Activated naive CD4-positive, alpha-beta T cell treated with anti-CD3 and anti-CD28 coated beads, Interleukin-2, amount 50 U/mL, for 24 hours (primary cell): ENCODE measurements at regions not wholly inside any gene's neighbourhood (a gene's known extent, or its start where the extent isn't known, plus 50 kb on each side); places are given as distances from the start of the nearest gene placed in this dataset.

Experiments
- H3K27ac Mint-ChIP-seq: one replicate; pipeline ENCODE4 v1.8.0; 2021; ENCODE audit warnings: mild to moderate bottlenecking, mixed read lengths
- H3K27me3 Mint-ChIP-seq: one replicate; pipeline ENCODE4 v1.8.0; 2021; ENCODE audit warnings: mixed read lengths
- H3K36me3 Mint-ChIP-seq: one replicate; pipeline ENCODE4 v1.8.0; 2021; ENCODE audit warnings: mixed read lengths
- H3K4me1 Mint-ChIP-seq: one replicate; pipeline ENCODE4 v1.8.0; 2021; ENCODE audit warnings: mixed read lengths
- H3K4me3 Mint-ChIP-seq: one replicate; pipeline ENCODE4 v1.8.0; 2021; ENCODE audit warnings: mild to moderate bottlenecking, mixed read lengths
- H3K9me3 Mint-ChIP-seq: one replicate; pipeline ENCODE4 v1.8.0; 2021; ENCODE audit warnings: mixed read lengths

DNA sequence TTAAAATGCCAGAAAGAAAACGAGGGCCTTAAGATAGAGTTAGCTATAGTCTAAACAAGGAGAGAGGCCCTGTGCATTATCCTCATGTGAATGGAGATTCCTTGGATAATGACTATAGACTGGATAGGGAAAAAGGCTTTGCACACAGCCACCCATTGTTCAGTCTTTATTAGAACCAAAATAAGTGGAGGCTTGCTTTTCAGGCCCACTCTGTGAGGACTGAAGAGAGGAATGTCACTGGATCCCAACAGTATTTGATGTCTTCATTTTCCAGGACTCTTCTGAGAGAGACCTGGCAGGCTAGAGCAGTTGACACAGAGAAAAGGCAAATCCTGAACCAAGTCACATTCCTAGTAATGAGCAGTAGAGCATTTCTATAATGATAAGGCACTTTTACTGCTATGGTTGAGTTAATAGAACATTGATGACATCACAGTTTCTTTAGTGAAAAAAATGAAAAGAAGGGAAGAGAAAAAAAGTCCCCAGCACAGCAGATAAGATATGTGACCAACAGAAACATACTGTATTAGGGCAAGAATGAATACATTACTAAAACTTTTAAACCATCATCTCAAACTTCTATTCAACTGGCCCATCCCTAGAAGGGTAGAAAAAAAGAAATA lies 315.1 kb downstream of the EPHA7 start:
- no peaks in the 10 kb centered on the region for H3K36me3 Mint-ChIP-seq
- no peaks in the 10 kb centered on the region for H3K4me1 Mint-ChIP-seq
- no peak overlapping the region for H3K27ac Mint-ChIP-seq
- H3K27me3 Mint-ChIP-seq = no peaks in the 10 kb centered on the region
- H3K9me3 Mint-ChIP-seq = no peaks in the 10 kb centered on the region
- no peak overlapping the region for H3K4me3 Mint-ChIP-seq

DNA sequence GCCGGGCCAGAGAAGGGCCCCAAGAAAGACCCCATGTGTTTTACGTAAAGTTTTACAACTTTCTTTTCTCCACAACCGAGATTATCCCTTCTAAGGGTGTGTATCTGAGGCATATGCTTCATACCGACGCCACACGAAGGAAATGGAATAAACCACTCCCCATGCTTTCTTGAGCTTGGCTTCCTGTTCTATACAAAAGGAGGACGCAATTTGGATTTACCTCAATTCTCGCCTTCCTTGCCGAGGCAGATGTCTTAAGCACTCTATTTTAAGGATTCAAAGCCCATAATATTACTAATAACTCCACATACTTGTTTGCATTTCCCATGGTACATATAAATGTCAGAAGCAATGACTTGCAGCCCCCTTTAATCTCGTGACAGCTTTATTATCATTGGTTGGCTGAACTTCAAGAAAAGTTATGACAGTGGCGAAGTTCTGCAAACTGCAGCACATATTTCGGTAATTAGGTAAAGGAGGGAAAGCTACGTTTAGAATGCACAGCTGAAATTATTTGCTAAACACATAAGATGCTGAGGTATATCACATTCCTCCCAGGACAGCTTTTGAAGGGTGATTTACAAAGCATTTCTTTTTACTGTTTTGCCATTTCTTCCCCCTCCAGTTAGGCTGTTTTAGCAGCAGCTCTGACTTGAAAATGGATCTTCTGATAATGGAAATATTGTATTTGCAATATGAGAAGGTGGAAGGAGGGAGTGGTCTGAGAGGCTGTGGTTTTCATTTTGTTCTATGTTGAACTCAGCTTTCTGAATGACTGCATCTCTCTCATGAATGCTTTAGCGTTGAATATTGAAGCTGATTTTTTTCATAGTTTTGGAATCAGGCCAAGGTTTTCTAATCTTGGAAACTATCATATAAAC lies 330.5 kb downstream of the EPHA7 start:
- Mint-ChIP-seq H3K4me1 (no peaks in the 10 kb centered on the region), H3K27me3 (no peaks in the 10 kb centered on the region), H3K36me3 (no peaks in the 10 kb centered on the region), H3K27ac (no peak overlapping the region), H3K4me3 (no peak overlapping the region), H3K9me3 (peaks cover 4% of the 10 kb centered on the region)

DNA sequence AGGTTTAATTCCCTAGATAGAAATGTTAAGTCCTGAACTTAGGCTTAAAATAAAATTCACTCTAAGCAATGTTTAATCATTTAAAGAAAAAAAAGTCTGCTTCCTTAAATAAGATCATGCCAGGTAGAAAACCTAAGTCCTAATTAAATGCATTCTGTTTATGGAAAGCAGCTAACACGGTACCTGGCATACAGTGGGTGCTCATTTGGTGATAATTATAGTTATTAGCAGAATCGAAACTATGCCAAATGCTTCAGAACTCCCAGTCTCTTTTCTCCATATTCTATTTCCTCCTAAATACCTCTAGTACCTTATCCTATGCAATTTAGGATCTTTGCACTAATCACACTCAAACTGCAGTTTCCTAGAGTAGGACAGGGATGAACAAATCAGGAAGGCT lies 331.8 kb downstream of the EPHA7 start:
- Mint-ChIP-seq H3K27ac (no peak overlapping the region), H3K4me1 (no peaks in the 10 kb centered on the region), H3K4me3 (no peak overlapping the region), H3K27me3 (no peaks in the 10 kb centered on the region), H3K9me3 (peaks cover 4% of the 10 kb centered on the region), H3K36me3 (no peaks in the 10 kb centered on the region)

DNA sequence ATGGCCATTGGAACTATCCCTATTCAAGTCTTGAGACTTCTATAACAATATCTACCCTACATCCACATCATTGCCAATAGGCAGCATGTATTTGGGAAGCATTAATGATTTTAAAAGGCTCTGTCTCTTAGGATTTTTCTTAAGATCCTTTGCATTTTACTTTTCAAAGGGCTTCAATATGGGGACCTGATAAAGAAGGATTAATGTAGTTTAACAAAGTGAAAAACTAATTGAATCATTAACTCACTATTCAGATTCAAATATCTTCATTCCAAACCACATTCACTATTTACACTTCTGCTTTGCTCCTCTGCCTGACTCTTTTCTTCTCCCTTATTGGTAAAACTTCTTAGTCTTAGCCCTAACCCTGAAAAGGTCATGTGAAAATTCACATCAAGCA lies 333.0 kb downstream of the EPHA7 start:
- Mint-ChIP-seq H3K36me3 (no peaks in the 10 kb centered on the region), H3K9me3 (peaks cover 4% of the 10 kb centered on the region), H3K4me3 (no peak overlapping the region), H3K4me1 (no peaks in the 10 kb centered on the region), H3K27ac (no peak overlapping the region), H3K27me3 (no peaks in the 10 kb centered on the region)

DNA sequence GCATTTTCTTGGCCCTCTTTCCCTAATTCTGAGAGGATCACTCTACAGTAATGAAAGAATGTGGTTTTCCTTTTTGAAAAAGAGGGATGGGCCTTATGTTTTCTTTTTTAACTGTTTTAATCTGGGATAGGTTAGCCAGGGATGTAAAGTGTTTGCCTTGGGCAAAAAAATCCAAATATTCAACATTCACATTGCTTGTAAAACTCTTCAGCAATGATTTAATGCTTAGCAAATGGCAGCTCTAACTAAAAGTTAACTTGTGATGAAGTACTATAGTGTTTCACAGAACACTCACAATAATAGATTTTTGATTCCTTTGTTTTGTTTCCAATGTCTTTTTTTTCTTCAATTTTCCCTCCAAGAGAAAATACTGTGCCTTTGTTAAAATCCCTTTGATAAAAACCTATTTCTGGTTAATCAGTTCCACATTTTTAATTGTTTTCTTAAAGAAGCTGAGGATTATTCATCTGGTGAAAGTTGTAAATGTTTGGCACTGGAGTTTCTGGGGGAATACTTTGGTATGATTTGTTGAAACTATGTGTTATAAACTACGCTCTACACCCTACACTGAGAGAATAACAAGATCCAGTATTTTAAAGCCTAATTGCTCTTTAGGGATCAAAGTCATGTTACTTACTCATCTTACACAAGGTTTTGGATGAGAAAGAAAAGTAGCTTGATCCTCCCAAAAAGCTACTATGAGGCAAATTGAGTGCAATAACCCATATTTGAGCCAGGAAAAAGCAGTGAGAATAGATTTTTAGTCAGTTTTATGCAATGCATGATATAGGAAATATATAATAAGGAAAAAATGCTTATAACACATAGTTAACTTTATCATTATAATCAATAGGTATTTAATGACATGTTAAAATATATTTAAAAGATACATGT lies 335.8 kb downstream of the EPHA7 start:
- no peak overlapping the region for H3K4me3 Mint-ChIP-seq
- H3K27ac Mint-ChIP-seq = no peak overlapping the region
- H3K36me3 Mint-ChIP-seq = no peaks in the 10 kb centered on the region
- no peaks in the 10 kb centered on the region for H3K9me3 Mint-ChIP-seq
- no peaks in the 10 kb centered on the region for H3K27me3 Mint-ChIP-seq
- no peaks in the 10 kb centered on the region for H3K4me1 Mint-ChIP-seq

DNA sequence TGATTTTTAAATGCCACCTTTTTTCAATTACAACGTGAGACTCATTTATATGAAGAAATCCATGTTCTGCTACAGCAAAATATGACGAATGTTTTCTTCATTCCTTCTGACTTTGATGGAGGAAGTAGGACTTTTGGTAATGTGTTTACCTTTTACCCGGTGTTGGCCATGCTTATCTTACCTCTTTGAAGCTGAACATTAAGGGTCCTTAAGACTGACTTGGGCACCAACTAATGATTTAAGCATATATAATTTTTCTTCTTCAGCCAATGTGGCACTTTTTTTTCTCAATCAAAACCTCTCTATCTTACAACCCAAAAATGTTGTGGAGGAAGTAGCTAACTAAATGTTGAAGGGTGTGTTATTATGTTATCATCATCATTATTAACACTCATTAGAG lies 337.5 kb downstream of the EPHA7 start:
- H3K4me1 Mint-ChIP-seq = no peaks in the 10 kb centered on the region
- H3K27me3 Mint-ChIP-seq = no peaks in the 10 kb centered on the region
- H3K4me3 Mint-ChIP-seq = no peak overlapping the region
- no peaks in the 10 kb centered on the region for H3K36me3 Mint-ChIP-seq
- H3K27ac Mint-ChIP-seq = no peak overlapping the region
- no peaks in the 10 kb centered on the region for H3K9me3 Mint-ChIP-seq

DNA sequence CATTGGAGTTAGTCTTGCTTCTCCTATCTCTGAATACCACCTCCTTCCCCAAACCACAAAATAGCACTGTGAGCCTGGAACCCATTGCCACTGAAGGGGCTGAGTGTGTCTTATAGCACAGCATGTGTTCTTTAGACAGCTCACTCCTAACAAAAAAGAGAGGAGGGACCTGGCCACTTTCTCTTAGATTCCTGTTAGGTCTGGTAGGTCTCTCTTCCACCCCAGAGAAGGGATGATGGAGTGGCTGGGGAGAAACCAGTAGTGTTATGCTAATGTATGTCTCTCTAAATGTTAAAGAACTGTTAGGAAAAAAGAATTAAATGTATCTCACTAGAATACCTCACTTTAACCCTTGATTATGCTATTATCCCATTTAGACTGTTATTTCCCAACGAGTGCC lies 340.3 kb downstream of the EPHA7 start:
- no peak overlapping the region for H3K27ac Mint-ChIP-seq
- H3K36me3 Mint-ChIP-seq = no peaks in the 10 kb centered on the region
- H3K9me3 Mint-ChIP-seq = no peaks in the 10 kb centered on the region
- no peaks in the 10 kb centered on the region for H3K4me1 Mint-ChIP-seq
- H3K4me3 Mint-ChIP-seq = no peak overlapping the region
- H3K27me3 Mint-ChIP-seq = no peaks in the 10 kb centered on the region

DNA sequence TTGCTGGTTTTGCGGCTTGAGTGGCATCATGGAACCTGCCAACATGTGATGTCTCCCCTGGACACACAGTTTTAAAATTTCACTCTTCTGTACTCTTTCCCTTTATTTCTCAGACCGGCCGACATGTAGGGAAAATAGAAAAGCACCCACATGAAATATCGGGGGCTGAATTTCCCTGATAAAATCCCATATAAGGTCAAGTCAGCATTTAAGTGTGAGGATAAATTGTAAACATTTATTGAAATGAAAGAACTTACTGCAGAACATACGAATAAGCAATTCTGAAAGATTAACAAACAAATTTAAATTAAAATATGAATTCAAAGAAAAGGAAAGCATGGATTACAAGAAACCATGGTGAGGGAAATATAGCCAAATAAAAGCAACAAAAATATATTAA lies 345.5 kb downstream of the EPHA7 start:
- H3K36me3 Mint-ChIP-seq = no peaks in the 10 kb centered on the region
- no peak overlapping the region for H3K4me3 Mint-ChIP-seq
- H3K9me3 Mint-ChIP-seq = peaks cover 5% of the 10 kb centered on the region
- no peaks in the 10 kb centered on the region for H3K4me1 Mint-ChIP-seq
- no peaks in the 10 kb centered on the region for H3K27me3 Mint-ChIP-seq
- no peak overlapping the region for H3K27ac Mint-ChIP-seq

DNA sequence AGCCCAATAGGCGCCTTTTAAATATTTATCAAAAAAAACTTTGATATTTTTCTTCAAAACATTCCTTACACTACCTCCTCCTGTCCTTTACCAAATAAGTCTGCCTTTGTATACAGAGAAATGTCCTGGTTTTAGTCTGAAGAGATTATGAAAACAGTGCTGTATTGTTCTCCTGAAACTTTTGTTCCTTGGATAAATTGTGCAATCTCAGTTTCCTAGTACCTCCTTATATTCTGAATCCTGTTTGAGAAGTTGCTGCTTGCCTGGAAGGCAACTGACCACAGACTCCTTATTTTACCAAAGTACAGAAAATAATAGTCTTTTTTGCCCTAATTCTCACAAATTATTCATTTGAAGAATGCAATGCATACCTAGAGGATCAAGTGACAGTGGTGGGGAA lies 349.5 kb downstream of the EPHA7 start:
- Mint-ChIP-seq H3K36me3 (no peaks in the 10 kb centered on the region), H3K27ac (no peak overlapping the region), H3K9me3 (peaks cover 13% of the 10 kb centered on the region), H3K4me3 (no peak overlapping the region), H3K27me3 (no peaks in the 10 kb centered on the region), H3K4me1 (no peaks in the 10 kb centered on the region)

DNA sequence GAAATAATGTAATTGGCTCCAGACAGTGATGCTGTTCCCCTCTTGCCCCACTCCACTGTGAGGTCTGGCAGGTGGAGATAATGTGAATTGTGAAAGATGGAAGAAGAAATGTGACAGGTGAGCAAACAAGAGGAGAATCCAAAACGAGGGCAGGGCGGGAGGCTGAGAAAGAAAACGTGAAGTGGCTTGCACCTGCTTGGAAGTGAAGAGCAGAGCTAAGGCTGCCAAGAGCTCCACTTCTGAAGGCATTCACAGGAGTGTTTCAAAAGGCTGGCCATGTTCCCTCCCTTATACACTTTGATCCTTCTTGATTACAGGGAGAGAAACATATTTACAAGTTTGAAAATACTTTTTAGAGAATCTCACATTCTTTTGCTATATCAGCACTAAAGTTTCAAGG lies 359.4 kb downstream of the EPHA7 start:
- Mint-ChIP-seq H3K4me1 (no peaks in the 10 kb centered on the region), H3K27ac (no peak overlapping the region), H3K36me3 (no peaks in the 10 kb centered on the region), H3K9me3 (peaks cover 5% of the 10 kb centered on the region), H3K4me3 (no peak overlapping the region), H3K27me3 (no peaks in the 10 kb centered on the region)

DNA sequence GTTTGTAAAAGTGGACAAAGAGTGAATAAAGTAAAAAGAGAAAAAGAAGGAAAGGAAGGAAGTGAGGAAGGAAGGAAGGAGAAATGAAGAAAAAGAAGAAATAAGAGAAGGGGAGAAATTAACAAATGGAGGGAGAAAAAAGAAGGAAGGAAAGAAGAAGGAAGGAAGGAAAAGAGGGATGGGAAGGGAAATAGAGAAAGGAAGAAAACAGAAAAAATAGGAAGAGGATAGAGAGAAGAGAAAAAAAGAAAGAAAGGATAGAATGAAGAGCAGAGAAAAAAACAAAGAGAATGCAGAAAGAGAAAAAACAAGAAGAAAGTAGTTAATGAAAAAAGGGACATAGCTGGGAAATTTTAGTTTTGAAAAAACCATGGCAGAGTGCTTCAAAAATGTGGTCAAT lies 361.8 kb downstream of the EPHA7 start:
- Mint-ChIP-seq H3K4me1 (no peaks in the 10 kb centered on the region), H3K27ac (no peak overlapping the region)

DNA sequence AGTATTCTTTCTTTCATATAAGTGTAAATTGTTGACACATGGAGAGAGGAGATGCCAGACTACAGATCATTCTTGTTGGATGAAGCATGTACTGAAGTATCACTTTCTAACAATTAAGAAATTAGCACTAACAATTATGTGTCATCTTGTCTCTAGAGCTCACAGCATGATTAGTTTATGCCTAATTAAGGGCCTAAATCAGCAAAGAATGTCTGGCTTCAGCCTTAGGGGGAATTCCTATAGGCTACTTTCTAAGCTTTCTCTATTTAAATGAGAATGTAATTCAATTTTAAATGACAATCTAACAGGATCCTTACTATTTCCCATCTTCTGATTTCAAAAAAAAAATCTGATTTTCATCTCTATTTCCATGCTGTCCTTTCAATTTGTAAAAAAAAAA lies 371.0 kb downstream of the EPHA7 start:
- H3K4me3 Mint-ChIP-seq = no peak overlapping the region
- H3K36me3 Mint-ChIP-seq = no peaks in the 10 kb centered on the region
- H3K27ac Mint-ChIP-seq = no peak overlapping the region
- no peaks in the 10 kb centered on the region for H3K27me3 Mint-ChIP-seq
- H3K4me1 Mint-ChIP-seq = no peaks in the 10 kb centered on the region
- H3K9me3 Mint-ChIP-seq = no peaks in the 10 kb centered on the region

More for the DNA sequence above, 361.8 kb downstream of the EPHA7 start:
- Mint-ChIP-seq H3K27me3 (no peaks in the 10 kb centered on the region), H3K9me3 (peaks cover 5% of the 10 kb centered on the region), H3K36me3 (no peaks in the 10 kb centered on the region), H3K4me3 (no peak overlapping the region)

DNA sequence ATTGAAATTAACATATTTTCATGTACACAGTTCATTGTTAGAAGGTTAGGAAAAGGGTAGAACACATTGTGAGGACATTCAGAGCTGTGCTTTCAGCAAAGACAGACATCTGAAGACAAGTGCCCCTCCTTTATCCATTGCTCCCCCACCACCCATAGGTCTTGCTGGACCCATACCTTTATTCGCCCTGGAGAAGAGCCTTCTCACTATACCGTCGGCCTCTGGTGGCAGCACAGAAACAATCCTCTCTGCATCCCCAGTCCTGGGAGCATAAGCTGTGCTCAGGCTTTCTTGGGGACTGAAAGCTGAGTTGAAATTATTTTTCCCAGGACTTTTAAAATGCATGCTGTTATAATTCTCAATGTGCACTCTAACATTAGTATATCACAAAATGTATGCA lies 372.3 kb downstream of the EPHA7 start:
- no peaks in the 10 kb centered on the region for H3K27me3 Mint-ChIP-seq

DNA sequence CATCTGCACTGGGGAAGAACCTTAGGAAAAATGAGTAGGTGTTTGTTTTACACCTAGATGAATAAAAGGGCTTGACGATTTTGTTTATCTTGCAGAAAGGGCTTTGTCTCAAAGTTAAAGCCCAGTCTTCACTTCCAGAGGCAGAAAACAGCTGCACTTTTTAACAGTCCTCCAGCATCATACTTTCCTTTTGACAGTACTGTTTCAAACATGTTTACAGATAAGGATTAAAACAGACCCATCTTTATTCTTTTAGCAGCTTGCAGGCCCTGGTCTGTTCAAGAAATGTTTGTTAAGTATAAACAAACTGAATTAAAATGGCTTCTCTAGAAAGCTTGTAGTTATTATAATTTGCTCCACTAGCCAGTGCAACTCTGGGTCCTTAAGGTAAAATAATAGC lies 374.2 kb downstream of the EPHA7 start:
- Mint-ChIP-seq H3K4me3 (no peak overlapping the region), H3K27ac (no peak overlapping the region), H3K4me1 (no peaks in the 10 kb centered on the region), H3K36me3 (no peaks in the 10 kb centered on the region), H3K9me3 (peaks cover 5% of the 10 kb centered on the region), H3K27me3 (no peaks in the 10 kb centered on the region)

More for the DNA sequence above, 372.3 kb downstream of the EPHA7 start:
- Mint-ChIP-seq H3K4me1 (no peaks in the 10 kb centered on the region), H3K9me3 (no peaks in the 10 kb centered on the region), H3K36me3 (no peaks in the 10 kb centered on the region), H3K4me3 (no peak overlapping the region), H3K27ac (no peak overlapping the region)

DNA sequence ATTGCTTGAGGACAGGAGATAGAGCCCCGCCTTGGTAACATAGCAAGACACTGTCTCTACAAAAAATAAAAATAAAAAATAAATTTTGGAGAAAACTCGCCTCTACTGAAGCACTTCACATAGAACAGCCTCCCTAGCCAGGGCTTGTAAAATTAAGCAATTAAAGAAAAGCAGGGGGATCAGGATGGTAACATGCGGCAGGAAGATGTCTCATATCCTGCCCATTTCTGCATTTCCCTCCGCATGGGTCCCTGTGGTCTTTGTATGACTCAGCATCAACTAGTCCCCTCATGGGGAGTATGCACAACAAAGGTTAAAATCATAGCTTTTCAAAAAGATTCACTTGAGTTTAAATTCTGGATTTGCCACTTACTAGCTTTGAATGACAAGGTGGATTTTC lies 379.0 kb downstream of the EPHA7 start:
- no peaks in the 10 kb centered on the region for H3K27me3 Mint-ChIP-seq
- no peaks in the 10 kb centered on the region for H3K36me3 Mint-ChIP-seq
- H3K4me1 Mint-ChIP-seq = no peaks in the 10 kb centered on the region
- peaks cover 12% of the 10 kb centered on the region for H3K9me3 Mint-ChIP-seq
- H3K4me3 Mint-ChIP-seq = no peak overlapping the region
- H3K27ac Mint-ChIP-seq = no peak overlapping the region

DNA sequence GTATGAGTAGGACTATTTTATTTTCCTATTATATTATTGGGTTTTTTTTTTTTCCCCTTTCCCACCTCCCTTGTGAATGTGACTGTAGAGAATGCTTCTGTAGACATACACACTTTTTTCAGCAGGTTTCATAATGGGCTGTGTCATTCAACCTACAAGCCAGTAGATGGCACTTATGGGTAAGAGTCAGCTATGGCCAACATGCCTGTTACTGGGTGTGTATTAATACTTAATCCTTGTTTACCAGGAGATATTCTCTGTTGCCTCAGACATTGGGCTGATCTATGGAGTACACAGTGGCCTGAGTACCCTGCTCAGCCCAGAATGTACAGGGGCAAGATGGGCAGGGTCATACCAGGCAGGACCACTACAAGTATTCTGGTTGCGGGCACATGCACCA lies 382.5 kb downstream of the EPHA7 start:
- Mint-ChIP-seq H3K27ac (no peak overlapping the region), H3K9me3 (peaks cover 23% of the 10 kb centered on the region), H3K4me3 (no peak overlapping the region), H3K4me1 (no peaks in the 10 kb centered on the region), H3K36me3 (no peaks in the 10 kb centered on the region), H3K27me3 (no peaks in the 10 kb centered on the region)
